IMR-90 (cell line): ENCODE measurements at regions not wholly inside any gene's neighbourhood (a gene's known extent, or its start where the extent isn't known, plus 50 kb on each side); places are given as distances from the start of the nearest gene placed in this dataset.

Source experiments
- ATAC-seq: fragments of 200-7000 bp; cut with Tn5 transposase; 2 replicates; pipeline ENCODE4 v1.9.1; 2020; ENCODE audit warnings: low read depth, mild to moderate bottlenecking, moderate library complexity
- BruUV-seq: library from RNA; stranded (reverse); fragments of 400-500 nt; replicated peaks from 2 replicates; lab custom pipeline; 2021; lab: Mats Ljungman, UMichigan
- CTCF ChIA-PET: fragments of 300-600 bp; formaldehyde crosslinking; extraction: SDS; loops from one replicate; lab custom pipeline; 2021; ENCODE audit warnings: antibody characterized with exemption; lab: Yijun Ruan, JAX
- POLR2A ChIA-PET: fragments of 300-600 bp; sonication (Branson Sonifier 250); formaldehyde crosslinking; loops from one replicate; lab custom pipeline; 2022; ENCODE audit warnings: antibody characterized with exemption; ENCODE audit not compliant: unreplicated experiment; lab: Charles Lee
- DNase-seq: peaks from one replicate; pipeline ENCODE4 v3.0.0; 2013
- H2AFZ ChIP-seq: replicated peaks from 2 replicates; pipeline ENCODE3; 2013; ENCODE audit warnings: low read length, mild to moderate bottlenecking; ENCODE audit not compliant: poor library complexity
- H2AK5ac ChIP-seq: 2 replicates; pipeline ENCODE4 v1.6.1; 2013; ENCODE audit warnings: low read depth, low read length, inconsistent platforms
- H2AK9ac ChIP-seq: replicated peaks from 2 replicates; pipeline ENCODE3; 2013; ENCODE audit warnings: mild to moderate bottlenecking, low read depth, low read length, moderate library complexity; ENCODE audit not compliant: poor library complexity
- H2BK120ac ChIP-seq: 2 replicates; pipeline ENCODE4 v1.6.1; 2013; ENCODE audit warnings: low read depth, low read length, inconsistent platforms
- H2BK15ac ChIP-seq: 3 replicates; pipeline ENCODE4 v1.6.1; 2013; ENCODE audit warnings: low read depth, low read length, inconsistent platforms
- H2BK20ac ChIP-seq: 2 replicates; pipeline ENCODE4 v1.6.1; 2013; ENCODE audit warnings: low read depth, mild to moderate bottlenecking, inconsistent platforms, low read length, moderate library complexity
- H2BK5ac ChIP-seq: 2 replicates; pipeline ENCODE4 v1.6.1; 2013; ENCODE audit warnings: mild to moderate bottlenecking, low read depth, low read length, inconsistent platforms; ENCODE audit not compliant: poor library complexity, severe bottlenecking
- H3K14ac ChIP-seq: replicated peaks from 2 replicates; pipeline ENCODE4 v1.6.1; 2013; ENCODE audit warnings: low read depth, low read length, inconsistent platforms
- H3K18ac ChIP-seq: 2 replicates; pipeline ENCODE4 v1.6.1; 2013; ENCODE audit warnings: low read depth, low read length, control low read depth
- H3K23ac ChIP-seq: 2 replicates; pipeline ENCODE4 v1.6.1; 2013; ENCODE audit warnings: low read depth, low read length, inconsistent platforms
- H3K27ac ChIP-seq: 2 replicates; pipeline ENCODE4 v1.5.1; 2013; ENCODE audit warnings: mild to moderate bottlenecking, control low read depth, low read length; ENCODE audit not compliant: insufficient read depth
- H3K27me3 ChIP-seq: 2 replicates; pipeline ENCODE4 v1.6.1; 2013; ENCODE audit warnings: low read length; ENCODE audit not compliant: control insufficient read depth, insufficient read depth
- H3K36me3 ChIP-seq: 2 replicates; pipeline ENCODE4 v1.6.1; 2013; ENCODE audit warnings: low read length, mixed read lengths; ENCODE audit not compliant: control insufficient read depth, insufficient read depth
- H3K4ac ChIP-seq: 2 replicates; pipeline ENCODE4 v1.6.1; 2013; ENCODE audit warnings: low read depth, low read length, inconsistent platforms
- H3K4me1 ChIP-seq: 2 replicates; pipeline ENCODE4 v1.6.1; 2013; ENCODE audit warnings: low read length, mixed read lengths; ENCODE audit not compliant: control insufficient read depth, insufficient read depth
- H3K4me2 ChIP-seq: 2 replicates; pipeline ENCODE4 v1.6.1; 2013; ENCODE audit warnings: low read depth, mild to moderate bottlenecking, control low read depth, low read length, moderate library complexity
- H3K4me3 ChIP-seq: 2 replicates; pipeline ENCODE4 v1.5.1; 2013; ENCODE audit warnings: low read depth, mild to moderate bottlenecking, control low read depth, low read length, moderate library complexity; ENCODE audit not compliant: insufficient read depth
- H3K56ac ChIP-seq: 2 replicates; pipeline ENCODE4 v1.6.1; 2013; ENCODE audit warnings: low read length, inconsistent platforms; ENCODE audit not compliant: insufficient read depth; ENCODE audit errors: extremely low read depth
- H3K79me1 ChIP-seq, 2 experiments: 2 replicates each; pipeline ENCODE4 v1.6.1; 2013; ENCODE audit warnings: low read length in 2 of 2, inconsistent platforms in 1 of 2, low read depth in 1 of 2
- H3K9ac ChIP-seq: 2 replicates; pipeline ENCODE4 v1.6.1; 2013; ENCODE audit warnings: low read depth, low read length, control low read depth
- H3K9me1 ChIP-seq: 2 replicates; pipeline ENCODE4 v1.6.1; 2013; ENCODE audit warnings: low read length, inconsistent platforms; ENCODE audit not compliant: insufficient read depth
- H3K9me3 ChIP-seq: 2 replicates; pipeline ENCODE4 v1.6.1; 2013; ENCODE audit warnings: low read length; ENCODE audit not compliant: control insufficient read depth, insufficient read depth
- H4K20me1 ChIP-seq: 2 replicates; pipeline ENCODE4 v1.6.1; 2013; ENCODE audit warnings: low read length, inconsistent platforms; ENCODE audit not compliant: insufficient read depth
- H4K5ac ChIP-seq: 2 replicates; pipeline ENCODE4 v1.6.1; 2013; ENCODE audit warnings: mild to moderate bottlenecking, low read depth, low read length, control low read depth
- H4K8ac ChIP-seq, 2 experiments: 2 replicates each; pipeline ENCODE4 v1.6.1; 2013; ENCODE audit warnings: low read depth in 2 of 2, low read length in 2 of 2, control low read depth in 1 of 2, inconsistent platforms in 1 of 2
- H4K91ac ChIP-seq: 2 replicates; pipeline ENCODE4 v1.6.1; 2013; ENCODE audit warnings: low read depth, low read length, inconsistent platforms; ENCODE audit not compliant: insufficient read depth
- MXI1 ChIP-seq: IDR thresholded peaks from 2 replicates; pipeline ENCODE4 v1.6.1; 2012; ENCODE audit warnings: low read depth, mild to moderate bottlenecking, low read length, moderate library complexity, borderline replicate concordance
- WGBS, 2 experiments: methylation state at CpG; one replicate each; pipeline versions ENCODE4 v1.1.5 to v1.1.7; 2013; ENCODE audit warnings: missing lambda C conversion rate in 2 of 2; ENCODE audit not compliant: insufficient read length in 1 of 2; ENCODE audit errors: extremely low coverage in 2 of 2; 5-methylcytosine and 5-hydroxymethylcytosine counted together
- dilution Hi-C: fragments of 300-500 bp; cut with HindIII; formaldehyde crosslinking; loops from one replicate; pipeline ENCODE4 v1.14.3; 2018; ENCODE audit warnings: low sequenced_read_pairs; ENCODE audit not compliant: unreplicated experiment
- in situ Hi-C: fragments of 300-500 bp; cut with MboI; formaldehyde crosslinking; loops from 3 replicates; pipeline ENCODE4 v1.14.3; 2019; ENCODE audit warnings: low sequenced_read_pairs, inconsistent platforms, mixed read lengths
- intact Hi-C: fragments of 100-400 bp; cut with micrococcal nuclease; formaldehyde crosslinking; loops from 2 replicates; pipeline ENCODE4 v1.10.0; 2022

DNA sequence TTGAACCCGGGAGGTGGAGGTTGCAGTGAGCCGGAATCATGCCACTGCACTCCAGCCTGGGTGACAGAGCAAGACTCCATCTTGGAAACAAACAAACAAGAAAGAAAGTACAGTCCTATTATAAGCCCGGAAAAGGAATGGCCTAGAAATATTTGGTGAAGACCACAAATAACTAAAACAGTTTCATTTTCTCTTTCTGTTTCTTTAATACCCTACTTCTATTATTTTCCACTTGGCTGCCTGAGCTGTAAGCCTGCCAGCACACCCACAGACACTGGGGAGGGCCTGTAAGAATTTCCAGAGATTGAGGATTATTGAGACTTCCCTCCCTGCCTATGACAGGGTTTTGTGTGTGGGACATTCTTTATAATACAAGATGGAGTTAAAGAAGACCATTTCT lies 188.0 kb upstream of the DCC start:
- no peak overlapping the region for H3K9ac ChIP-seq
- no peak for DNase-seq
- POLR2A ChIA-PET = no interaction called here

More for the DNA sequence above, 188.0 kb upstream of the DCC start:
- Histone ChIP-seq H4K8ac (no peak overlapping the region), H2AK9ac (no peak overlapping the region), H3K4me3 (no peak overlapping the region), H3K9me1 (no peaks in the 10 kb centered on the region), H2BK15ac (no peak overlapping the region), H3K4me2 (no peak overlapping the region), H3K23ac (no peak overlapping the region), H3K4me1 (no peaks in the 10 kb centered on the region), H3K4ac (no peak overlapping the region), H3K14ac (no peak overlapping the region), H3K36me3 (no peaks in the 10 kb centered on the region), H3K18ac (no peak overlapping the region), H3K27me3 (no peaks in the 10 kb centered on the region), H3K9me3 (peaks cover 7% of the 10 kb centered on the region), H3K27ac (no peak overlapping the region), H3K56ac (no peak overlapping the region), H2AK5ac (no peak overlapping the region), H2AFZ (no peak overlapping the region), H2BK120ac (no peak overlapping the region), H4K5ac (no peak overlapping the region), H2BK5ac (no peak overlapping the region), H3K79me1 (no peaks in the 10 kb centered on the region), H2BK20ac (no peak overlapping the region), H4K91ac (no peak overlapping the region), H4K20me1 (no peaks in the 10 kb centered on the region)
- no TSS peak for BruUV-seq
- in situ Hi-C loops = no loop called here
- no peak for ATAC-seq
- WGBS, 2 experiments = no CpG with 5 or more reads among the region's 3 CpGs
- no peak for TF ChIP-seq MXI1
- dilution Hi-C loops = no loop called here
- intact Hi-C loops = no loop called here
- CTCF ChIA-PET = no interaction called here
